Left lung (tissue), 4 donors: ENCODE measurements at regions not wholly inside any gene's neighbourhood (a gene's known extent, or its start where the extent isn't known, plus 50 kb on each side); places are given as distances from the start of the nearest gene placed in this dataset.

Experiments used
- ATAC-seq: fragments of 200-7000 bp; cut with Tn5 transposase; one replicate; pipeline ENCODE4 v1.9.1; 2020; ENCODE audit warnings: moderate library complexity
- DNase-seq, 4 donors: peaks; one replicate each; pipeline ENCODE4 v3.0.0-alpha.2; 2013 to 2020
- H3K27ac ChIP-seq, 2 donors: fragments of 200-600 bp; sonication (generic) in 1 of 2; one replicate each; pipeline versions ENCODE4 v1.5.0 to v1.8.0; 2020 to 2021
- H3K27me3 ChIP-seq, 2 donors: fragments of 200-600 bp; sonication (generic) in 1 of 2; one replicate each; pipeline versions ENCODE4 v1.5.0 to v1.8.0; 2020 to 2021
- H3K36me3 ChIP-seq, 2 donors: fragments of 200-600 bp; sonication (generic) in 1 of 2; one replicate each; pipeline versions ENCODE4 v1.5.0 to v1.8.0; 2020 to 2021
- H3K4me1 ChIP-seq, 2 donors: fragments of 200-600 bp; one replicate each; pipeline ENCODE4 v1.8.0; 2021
- H3K4me3 ChIP-seq, 2 donors: fragments of 200-600 bp; sonication (generic) in 1 of 2; one replicate each; pipeline versions ENCODE4 v1.5.0 to v1.8.0; 2020 to 2021; ENCODE audit warnings: mild to moderate bottlenecking in 1 of 2
- H3K9me3 ChIP-seq, 2 donors: fragments of 200-600 bp; sonication (generic) in 1 of 2; one replicate each; pipeline versions ENCODE4 v1.5.0 to v1.8.0; 2020 to 2021
- intact Hi-C, 2 donors: fragments of 100-400 bp; cut with DNase I; formaldehyde crosslinking; loops; one replicate each; pipeline versions ENCODE4 v1.11.2 to v1.14.2; 2022
- TF ChIP-seq, protein P1 (sequence below), 2 donors: fragments of 200-600 bp; sonication (generic) in 1 of 2; IDR thresholded peaks; one replicate each; pipeline versions ENCODE4 v1.5.0 to v1.8.0; 2021; ENCODE audit warnings: antibody characterized with exemption in 2 of 2
- donor health status: DM: no; HTN: yes; CAD: no.
- donor health status: DM: no; HTN: no; CAD: no.

DNA sequence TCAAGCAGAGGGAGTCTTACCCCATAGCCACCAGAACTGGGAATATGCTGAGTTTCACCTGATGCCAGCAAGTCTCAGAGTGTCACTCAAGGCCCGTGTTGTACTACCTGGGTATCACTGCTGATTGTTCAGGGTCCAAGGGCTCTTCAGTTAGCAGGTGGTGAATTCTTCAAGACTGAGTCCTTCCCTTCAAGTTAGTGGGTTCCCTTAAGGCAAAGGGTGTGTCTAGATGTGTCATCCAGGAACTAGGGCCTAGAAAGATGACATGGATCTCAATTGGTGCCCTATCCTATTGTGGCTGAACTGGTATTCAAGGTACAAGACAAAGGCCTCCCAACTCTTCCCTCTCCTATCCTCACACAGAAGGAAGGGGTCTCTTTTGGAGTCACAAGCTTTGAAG, 159.9 kb upstream of the DIPK2B start:
- TF ChIP-seq, protein P1, sequence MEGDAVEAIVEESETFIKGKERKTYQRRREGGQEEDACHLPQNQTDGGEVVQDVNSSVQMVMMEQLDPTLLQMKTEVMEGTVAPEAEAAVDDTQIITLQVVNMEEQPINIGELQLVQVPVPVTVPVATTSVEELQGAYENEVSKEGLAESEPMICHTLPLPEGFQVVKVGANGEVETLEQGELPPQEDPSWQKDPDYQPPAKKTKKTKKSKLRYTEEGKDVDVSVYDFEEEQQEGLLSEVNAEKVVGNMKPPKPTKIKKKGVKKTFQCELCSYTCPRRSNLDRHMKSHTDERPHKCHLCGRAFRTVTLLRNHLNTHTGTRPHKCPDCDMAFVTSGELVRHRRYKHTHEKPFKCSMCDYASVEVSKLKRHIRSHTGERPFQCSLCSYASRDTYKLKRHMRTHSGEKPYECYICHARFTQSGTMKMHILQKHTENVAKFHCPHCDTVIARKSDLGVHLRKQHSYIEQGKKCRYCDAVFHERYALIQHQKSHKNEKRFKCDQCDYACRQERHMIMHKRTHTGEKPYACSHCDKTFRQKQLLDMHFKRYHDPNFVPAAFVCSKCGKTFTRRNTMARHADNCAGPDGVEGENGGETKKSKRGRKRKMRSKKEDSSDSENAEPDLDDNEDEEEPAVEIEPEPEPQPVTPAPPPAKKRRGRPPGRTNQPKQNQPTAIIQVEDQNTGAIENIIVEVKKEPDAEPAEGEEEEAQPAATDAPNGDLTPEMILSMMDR (IDR thresholded peaks at IDR 0.05): no peak
- Histone ChIP-seq H3K36me3 (no peaks in the 10 kb centered on the region), H3K27ac (no peak overlapping the region), H3K4me1 (no peaks in the 10 kb centered on the region), H3K27me3 (no peaks in the 10 kb centered on the region), H3K9me3 (no peaks in the 10 kb centered on the region), H3K4me3 (no peak overlapping the region)
- ATAC-seq (no peak), DNase-seq (no peak)
- intact Hi-C loops: no loop called here

DNA sequence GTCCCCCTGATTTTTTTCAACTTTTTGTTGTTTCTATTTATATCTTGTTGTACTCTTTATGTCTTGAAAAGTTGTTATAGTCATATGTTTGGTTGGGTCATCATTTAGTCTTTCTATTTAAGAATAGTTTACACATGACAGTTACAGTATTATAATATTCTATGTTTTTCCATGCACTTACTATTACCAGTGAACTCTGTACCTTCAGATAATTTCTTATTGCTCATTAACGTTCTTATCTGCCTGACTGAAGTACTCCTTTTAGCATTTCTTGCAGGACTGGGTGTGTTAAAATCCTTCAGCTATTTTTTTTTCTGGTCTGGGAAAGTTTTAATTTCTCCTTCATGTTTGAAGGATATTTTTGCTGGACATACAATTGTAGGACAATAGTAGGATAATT, 157.7 kb upstream of the DIPK2B start:
- TF ChIP-seq, protein P1 (IDR thresholded peaks at IDR 0.05): no peak
- no peak overlapping the region for H3K27ac ChIP-seq
- no peaks in the 10 kb centered on the region for H3K27me3 ChIP-seq
- no peaks in the 10 kb centered on the region for H3K9me3 ChIP-seq
- H3K36me3 ChIP-seq: no peaks in the 10 kb centered on the region
- ATAC-seq: no peak
- no peak overlapping the region for H3K4me3 ChIP-seq
- intact Hi-C loops: no loop called here
- no peaks in the 10 kb centered on the region for H3K4me1 ChIP-seq
- no peak for DNase-seq

DNA sequence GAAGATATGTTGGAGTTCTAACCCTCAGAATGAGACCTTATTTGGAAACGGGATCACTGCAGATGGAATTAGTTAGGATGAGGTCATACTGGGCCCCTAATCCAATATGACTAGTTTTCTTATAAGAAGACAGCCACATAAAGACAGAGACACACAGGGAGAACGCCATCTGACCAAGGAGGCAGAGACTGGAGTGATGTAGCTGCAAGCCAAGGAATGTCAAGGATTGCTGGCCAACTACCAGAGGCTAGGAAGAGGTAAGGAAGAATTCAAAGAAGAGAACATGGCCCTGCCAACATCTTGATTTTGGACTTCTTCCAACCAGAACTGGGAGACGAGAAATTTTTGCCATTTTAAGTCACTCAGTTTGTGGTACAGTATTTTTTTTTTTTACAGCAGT, 152.8 kb upstream of the DIPK2B start:
- H3K27ac ChIP-seq: no peak overlapping the region
- ATAC-seq: no peak
- no peak overlapping the region for H3K4me3 ChIP-seq
- no peaks in the 10 kb centered on the region for H3K36me3 ChIP-seq
- DNase-seq: no peak
- TF ChIP-seq, protein P1 (IDR thresholded peaks at IDR 0.05): no peak
- H3K4me1 ChIP-seq: no peaks in the 10 kb centered on the region
- intact Hi-C loops: no loop called here
- H3K9me3 ChIP-seq: peaks cover 0 to 3% of the 10 kb centered on the region in 2 donors
- H3K27me3 ChIP-seq: no peaks in the 10 kb centered on the region

DNA sequence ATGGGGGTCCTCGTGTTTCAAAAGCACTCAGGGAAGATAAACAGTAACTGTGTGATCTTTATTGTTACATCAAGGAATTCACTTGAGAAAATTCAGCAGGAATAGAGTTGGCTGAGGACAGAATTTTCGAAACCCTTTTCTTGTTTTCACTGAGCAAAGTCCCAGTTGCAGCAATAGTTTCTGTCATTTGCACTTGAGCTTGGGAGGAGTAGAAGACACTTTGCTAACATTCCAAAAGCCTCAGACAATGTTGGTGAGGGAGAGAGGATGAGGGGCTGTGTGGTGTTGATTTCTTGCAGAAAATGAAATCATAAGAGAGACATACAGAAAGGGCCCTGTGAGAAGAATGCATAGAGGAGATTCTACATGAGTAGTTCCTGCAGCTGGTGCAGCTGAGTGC, 151.9 kb upstream of the DIPK2B start:
- no peaks in the 10 kb centered on the region for H3K36me3 ChIP-seq
- intact Hi-C loops: no loop called here
- peaks cover 0 to 3% of the 10 kb centered on the region in 2 donors for H3K9me3 ChIP-seq
- TF ChIP-seq, protein P1 (IDR thresholded peaks at IDR 0.05): no peak
- H3K4me3 ChIP-seq: no peak overlapping the region
- ATAC-seq (no peak), DNase-seq (no peak)
- no peaks in the 10 kb centered on the region for H3K4me1 ChIP-seq
- no peak overlapping the region for H3K27ac ChIP-seq
- H3K27me3 ChIP-seq: no peaks in the 10 kb centered on the region

DNA sequence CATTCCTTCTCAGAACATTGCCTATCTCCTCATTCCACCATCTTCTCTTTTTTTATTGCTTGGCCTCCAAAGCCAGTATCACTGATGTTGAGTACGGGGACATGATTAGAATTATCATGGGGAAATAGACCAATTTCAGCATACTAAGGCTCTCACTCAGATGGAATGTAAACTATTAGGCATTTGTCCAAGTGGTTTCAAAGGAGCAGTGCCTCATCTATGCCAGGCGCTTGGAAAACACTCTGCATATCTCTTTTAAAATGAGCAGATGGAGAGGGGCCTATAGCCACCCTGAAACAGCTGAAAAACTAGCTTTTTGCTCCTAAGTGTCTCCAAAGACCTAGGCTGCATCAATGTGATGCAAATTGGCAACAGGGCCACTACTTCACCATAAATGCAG, 150.8 kb upstream of the DIPK2B start:
- no peaks in the 10 kb centered on the region for H3K27me3 ChIP-seq
- peaks cover 0 to 3% of the 10 kb centered on the region in 2 donors for H3K9me3 ChIP-seq
- no peaks in the 10 kb centered on the region for H3K4me1 ChIP-seq
- H3K36me3 ChIP-seq: no peaks in the 10 kb centered on the region
- DNase-seq (peak in 1 of 4 donors; percentile 3), ATAC-seq (peak; percentile 63)
- H3K27ac ChIP-seq: no peak overlapping the region
- intact Hi-C loops: no loop called here
- no peak overlapping the region for H3K4me3 ChIP-seq
- TF ChIP-seq, protein P1 (IDR thresholded peaks at IDR 0.05): no peak
